HG02610 (cell line): ENCODE measurements at regions not wholly inside any gene's neighbourhood (a gene's known extent, or its start where the extent isn't known, plus 50 kb on each side); places are given as distances from the start of the nearest gene placed in this dataset.

Experiments used
- ATAC-seq: cut with Tn5 transposase; IDR thresholded peaks from one replicate; pipeline ENCODE4 v1.9.1; 2021; ENCODE audit warnings: mild to moderate bottlenecking, moderate library complexity; ENCODE audit not compliant: unreplicated experiment

DNA sequence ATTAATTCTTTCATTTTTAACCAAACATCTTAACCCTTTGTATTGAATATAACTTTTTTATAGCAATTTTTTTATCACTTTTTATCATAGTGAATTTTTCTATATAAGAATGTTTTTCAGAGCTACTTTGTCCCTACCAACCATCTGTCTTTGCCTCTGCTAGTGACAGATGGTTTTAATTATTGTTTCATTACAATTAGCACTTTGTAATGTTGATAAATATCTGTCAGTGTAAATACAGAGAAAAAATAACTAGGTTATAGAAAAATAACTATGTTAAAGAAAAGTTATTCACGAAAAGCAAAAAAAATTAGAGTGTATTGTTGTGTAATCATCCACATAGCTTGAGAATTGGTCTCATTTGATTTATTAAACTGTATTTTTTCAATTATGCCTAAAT, 91.0 kb upstream of the CDH19 start:
- no peak for ATAC-seq

DNA sequence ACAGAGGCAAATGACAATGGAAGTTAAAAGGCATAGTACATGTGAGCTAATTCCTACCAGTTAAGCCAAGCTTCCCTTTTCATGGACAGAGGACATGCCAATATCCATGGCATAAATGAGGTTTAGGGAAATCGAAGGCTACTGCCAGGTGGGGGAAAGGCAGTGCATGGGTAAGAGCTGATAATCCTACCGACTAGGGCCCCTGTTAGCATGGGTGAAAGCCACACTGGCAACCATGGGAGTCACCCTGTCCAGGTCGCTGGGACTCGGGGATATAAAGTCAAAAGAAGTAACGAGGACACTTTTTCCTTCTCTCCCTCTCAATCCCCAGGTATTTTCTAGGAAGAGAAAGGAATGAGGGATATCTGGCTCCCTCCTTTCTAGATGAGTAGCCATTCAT, 83.7 kb upstream of the CDH19 start:
- no peak for ATAC-seq

DNA sequence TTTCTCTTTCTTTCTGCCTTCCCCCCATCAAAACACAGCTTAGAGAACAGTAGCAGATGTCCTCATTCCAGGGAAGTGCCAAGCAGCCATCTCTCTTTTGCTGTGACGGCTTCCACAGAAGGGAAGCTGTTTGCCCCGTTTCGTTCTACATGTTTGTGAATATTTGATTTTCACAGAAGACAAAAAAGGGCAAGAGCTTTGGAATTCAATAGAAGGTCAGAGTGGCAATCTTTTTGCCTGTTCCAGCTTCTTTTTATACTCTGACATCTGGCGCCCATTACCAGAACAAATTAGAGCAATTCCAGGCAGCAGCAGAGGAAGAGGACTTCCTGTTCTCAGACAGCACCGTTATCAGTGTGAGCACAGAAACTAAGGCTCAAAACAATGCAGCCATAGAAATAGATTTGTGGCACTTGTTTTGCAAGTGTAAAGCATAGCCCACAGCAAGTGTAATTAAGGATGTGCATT, 79.0 kb upstream of the CDH19 start:
- no peak for ATAC-seq

DNA sequence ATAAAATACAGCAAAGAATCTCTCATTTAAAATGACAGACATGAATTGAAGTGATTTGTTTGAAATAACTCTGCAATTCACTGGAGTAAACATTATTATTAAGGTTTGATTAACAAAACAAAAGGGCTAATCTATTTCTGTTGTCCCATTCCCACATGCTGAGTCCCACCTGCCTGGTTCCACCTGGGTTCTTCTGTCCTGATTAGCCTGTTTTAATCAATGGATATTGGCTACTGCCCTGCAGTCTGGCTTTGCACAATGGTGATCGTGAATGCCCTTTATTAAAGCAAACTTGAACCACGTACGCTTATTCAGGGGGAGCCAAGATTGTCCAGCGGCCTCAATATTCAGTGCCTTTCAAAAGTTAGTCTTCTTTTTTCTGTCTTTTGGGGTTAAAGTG, 72.8 kb upstream of the CDH19 start:
- ATAC-seq, result no peak

DNA sequence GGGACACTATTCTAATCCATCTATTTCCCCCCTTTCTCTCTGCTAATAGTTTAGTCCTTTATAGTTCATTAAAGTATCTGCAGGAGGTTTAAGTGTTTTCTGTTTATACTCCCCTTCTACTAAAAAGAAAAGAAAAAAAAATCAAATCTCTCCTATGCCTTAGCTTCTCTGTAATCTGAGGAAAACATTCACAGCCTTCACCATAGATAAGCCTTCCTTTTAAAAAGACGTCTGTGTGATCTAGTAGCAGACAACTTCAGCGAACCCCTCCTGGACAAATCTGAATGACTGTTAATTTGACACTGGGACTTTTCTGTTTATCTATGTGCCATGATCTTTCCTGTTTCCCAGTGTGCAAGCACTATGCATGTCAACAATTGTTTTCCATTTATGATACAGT, 70.4 kb upstream of the CDH19 start:
- ATAC-seq, result no peak

DNA sequence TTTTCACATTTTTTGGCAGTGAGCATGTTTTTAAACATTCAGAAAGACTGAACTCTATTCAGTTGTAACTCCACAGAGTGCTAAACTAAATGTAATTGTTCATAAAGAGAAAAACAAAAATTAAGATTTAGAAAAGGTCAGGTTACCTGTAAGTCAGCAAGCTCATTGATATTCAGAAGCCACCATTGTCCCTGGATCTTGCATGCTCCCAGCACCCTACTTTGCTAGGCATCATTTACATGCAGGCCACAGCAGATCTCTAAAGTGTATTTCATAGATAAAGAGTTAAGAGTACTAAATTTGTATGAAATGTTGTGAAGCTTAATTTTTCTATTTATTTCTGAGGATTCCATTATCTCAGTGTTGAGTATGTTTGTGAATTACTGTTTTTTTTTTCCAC, 64.8 kb upstream of the CDH19 start:
- ATAC-seq, result no peak

DNA sequence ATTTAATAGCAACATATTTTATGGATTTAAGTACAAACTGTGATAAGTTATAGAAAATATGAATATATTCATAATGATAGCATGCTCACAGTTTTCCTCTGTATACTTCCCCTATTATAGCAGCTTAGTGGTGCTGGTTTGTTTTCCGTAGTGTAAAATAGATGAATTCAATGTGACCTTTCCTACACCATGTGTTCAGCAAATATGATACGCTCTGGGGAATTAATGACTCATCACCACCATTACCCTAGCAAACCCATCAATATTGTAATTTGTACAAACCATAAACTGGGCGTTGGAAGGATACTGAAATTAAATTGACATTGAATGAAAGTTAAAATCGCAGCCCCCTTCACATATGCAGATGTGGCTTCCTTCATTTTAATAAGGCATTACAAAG, 58.7 kb upstream of the CDH19 start:
- no peak for ATAC-seq

DNA sequence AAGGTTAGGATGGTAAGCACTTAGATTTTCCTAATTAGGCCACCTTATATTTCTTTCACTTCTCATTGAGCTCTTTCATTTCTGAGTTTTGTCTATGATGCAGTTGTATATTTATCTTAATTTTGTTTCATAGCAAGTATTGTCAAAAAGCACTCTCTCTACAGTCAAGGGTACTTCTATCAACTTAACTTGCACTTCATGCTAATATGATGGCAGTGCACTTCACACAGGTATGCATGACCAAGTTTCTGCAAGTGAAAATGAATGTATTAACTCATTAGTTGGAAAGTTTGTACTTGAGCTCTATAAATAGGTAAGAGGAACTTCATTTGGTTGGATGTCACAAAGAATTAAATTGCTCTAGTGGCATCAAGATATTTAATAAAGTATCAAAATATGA, 51.5 kb upstream of the CDH19 start:
- ATAC-seq, result no peak
